Body of pancreas (tissue), 4 donors: ENCODE measurements at regions not wholly inside any gene's neighbourhood (a gene's known extent, or its start where the extent isn't known, plus 50 kb on each side); places are given as distances from the start of the nearest gene placed in this dataset.

ENCODE experiments used
- ATAC-seq: fragments of 150-250 bp; one replicate; pipeline ENCODE4 v1.9.1; 2016
- DNase-seq, 4 donors: peaks; one replicate each; pipeline ENCODE4 v3.0.0-alpha.2; 2019
- H3K27ac ChIP-seq, 4 donors: fragments of 200-600 bp; sonication (generic); 1 replicate in 3 of 4; 2 replicates in 1 of 4; pipeline versions ENCODE4 v1.5.1 to v1.6.1; 2016 to 2019; ENCODE audit warnings: mild to moderate bottlenecking in 1 of 4, mixed read lengths in 1 of 4, moderate library complexity in 1 of 4
- H3K27me3 ChIP-seq, 2 donors: fragments of 200-600 bp; sonication (generic); one replicate each; pipeline ENCODE4 v1.6.0; 2016; ENCODE audit warnings: mild to moderate bottlenecking in 1 of 2
- H3K36me3 ChIP-seq, 2 donors: fragments of 200-600 bp; sonication (generic); replicated peaks in 1 of 2; 2 replicates each; pipeline ENCODE4 v1.5.1; 2016; ENCODE audit warnings: low read depth in 2 of 2; ENCODE audit not compliant: insufficient read depth in 1 of 2
- H3K4me1 ChIP-seq: fragments of 200-600 bp; sonication (generic); one replicate; pipeline ENCODE4 v1.6.0; 2016
- H3K4me3 ChIP-seq, 2 donors: fragments of 200-600 bp; sonication (generic); 1 replicate in 1 of 2; 2 replicates in 1 of 2; pipeline ENCODE4 v1.5.1; 2016 to 2019
- H3K9me3 ChIP-seq, 3 donors: fragments of 200-600 bp; sonication (generic); 1 replicate in 2 of 3; 2 replicates in 1 of 3; pipeline ENCODE4 v1.5.1; 2016
- CTCF ChIP-seq, 7 experiments: fragments of 450-650 bp in 4 of 7; fragments of 200-600 bp in 3 of 7; sonication (generic) in 3 of 7; IDR thresholded peaks; one replicate each; pipeline ENCODE4 v1.5.1; 2016 to 2019; ENCODE audit warnings: antibody characterized with exemption in 7 of 7
- POLR2A ChIP-seq, 3 donors: fragments of 450-650 bp; IDR thresholded peaks; one replicate each; pipeline ENCODE4 v1.6.1; 2016; ENCODE audit warnings: antibody characterized with exemption in 3 of 3, mild to moderate bottlenecking in 2 of 3
- WGBS, 2 donors: methylation state at CpG; one replicate each; pipeline ENCODE4 v1.1.5; 2017; 5-methylcytosine and 5-hydroxymethylcytosine counted together
- intact Hi-C: fragments of 100-400 bp; cut with DNase I; formaldehyde crosslinking; loops from one replicate; pipeline ENCODE4 v1.15.1; 2023

GRCh38 chr1:101299141-101299540, 62.3 kb downstream of the S1PR1 start:
- Histone ChIP-seq H3K27ac (no peak overlapping the region), H3K9me3 (no peaks in the 10 kb centered on the region), H3K4me3 (no peak overlapping the region), H3K36me3 (no peaks in the 10 kb centered on the region), H3K4me1 (no peaks in the 10 kb centered on the region), H3K27me3 (no peaks in the 10 kb centered on the region)
- TF ChIP-seq CTCF (IDR thresholded peaks at IDR 0.05) (no peak), POLR2A (IDR thresholded peaks at IDR 0.05) (no peak)
- intact Hi-C loops, result no loop called here
- DNase-seq (no peak), ATAC-seq (no peak)
- 70 to 74% methylated on average over 4 of the region's 4 CpGs for WGBS, 2 donors

GRCh38 chr1:101299710-101300109, 62.9 kb downstream of the S1PR1 start:
- Histone ChIP-seq H3K4me1 (no peaks in the 10 kb centered on the region), H3K27me3 (no peaks in the 10 kb centered on the region), H3K4me3 (no peak overlapping the region), H3K9me3 (no peaks in the 10 kb centered on the region), H3K27ac (no peak overlapping the region), H3K36me3 (no peaks in the 10 kb centered on the region)
- intact Hi-C loops, result no loop called here
- 68 to 77% methylated on average over 3 of the region's 3 CpGs for WGBS, 2 donors
- TF ChIP-seq CTCF (IDR thresholded peaks at IDR 0.05) (no peak), POLR2A (IDR thresholded peaks at IDR 0.05) (no peak)
- DNase-seq (no peak), ATAC-seq (no peak)

- no peak for DNase-seq
Observed at GRCh38 chr1:101300916-101301315, 64.1 kb downstream of the S1PR1 start.

GRCh38 chr1:101301446-101302057, 64.7 kb downstream of the S1PR1 start:
- H3K4me3 ChIP-seq, result no peak overlapping the region
- intact Hi-C loops, result no loop called here
- no peaks in the 10 kb centered on the region for H3K36me3 ChIP-seq
- no peaks in the 10 kb centered on the region for H3K4me1 ChIP-seq
- 65 to 73% methylated on average over 6 of the region's 6 CpGs for WGBS, 2 donors
- no peak for DNase-seq
- H3K27ac ChIP-seq, result no peak overlapping the region
- no peaks in the 10 kb centered on the region for H3K9me3 ChIP-seq
- TF ChIP-seq POLR2A (IDR thresholded peaks at IDR 0.05), result no peak
- no peak for TF ChIP-seq CTCF (IDR thresholded peaks at IDR 0.05)
- no peaks in the 10 kb centered on the region for H3K27me3 ChIP-seq
- ATAC-seq, result no peak

More at GRCh38 chr1:101300916-101301315, 64.1 kb downstream of the S1PR1 start:
- no peaks in the 10 kb centered on the region for H3K4me1 ChIP-seq
- H3K27me3 ChIP-seq, result no peaks in the 10 kb centered on the region
- no peaks in the 10 kb centered on the region for H3K36me3 ChIP-seq
- no peak for ATAC-seq
- H3K27ac ChIP-seq, result no peak overlapping the region
- WGBS, 2 donors, result 65 to 67% methylated on average over 7 of the region's 7 CpGs
- intact Hi-C loops, result no loop called here
- H3K4me3 ChIP-seq, result no peak overlapping the region
- TF ChIP-seq CTCF (IDR thresholded peaks at IDR 0.05) (no peak), POLR2A (IDR thresholded peaks at IDR 0.05) (no peak)
- H3K9me3 ChIP-seq, result no peaks in the 10 kb centered on the region

- H3K36me3 ChIP-seq, result no peaks in the 10 kb centered on the region
- no peaks in the 10 kb centered on the region for H3K27me3 ChIP-seq
- H3K4me3 ChIP-seq, result no peak overlapping the region
- DNase-seq (no peak), ATAC-seq (no peak)
- H3K27ac ChIP-seq, result no peak overlapping the region
- TF ChIP-seq CTCF (IDR thresholded peaks at IDR 0.05), result no peak
- no peak for TF ChIP-seq POLR2A (IDR thresholded peaks at IDR 0.05)
- intact Hi-C loops, result no loop called here
- WGBS, 2 donors, result 50 to 68% methylated on average over 3 of the region's 3 CpGs
- no peaks in the 10 kb centered on the region for H3K9me3 ChIP-seq
- no peaks in the 10 kb centered on the region for H3K4me1 ChIP-seq
Observed at GRCh38 chr1:101302831-101303511, 66.2 kb downstream of the S1PR1 start.
